ENCODE measurements at regions not wholly inside any gene's neighbourhood (a gene's known extent, or its start where the extent isn't known, plus 50 kb on each side); places are given as distances from the start of the nearest gene placed in this dataset.

DNA sequence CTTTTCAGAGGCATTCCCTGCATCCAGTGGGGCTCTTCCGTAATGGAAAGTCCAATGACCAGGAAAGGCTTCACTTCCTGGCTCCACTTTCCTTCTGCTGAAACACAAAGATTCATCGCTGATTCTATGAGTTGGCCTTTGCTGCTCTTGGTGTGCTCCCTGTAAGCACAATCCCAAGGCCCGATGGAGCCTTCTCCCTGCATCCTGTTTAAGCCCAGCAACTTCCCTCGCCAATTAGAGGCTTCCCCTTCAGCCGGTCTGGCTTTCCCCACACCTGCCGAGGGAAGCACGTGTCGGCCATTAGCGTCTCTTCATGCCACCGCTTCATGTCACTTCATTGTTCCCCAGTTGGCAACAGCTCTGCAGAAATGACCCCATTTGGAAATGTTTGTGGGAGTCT, 693.9 kb downstream of the MED13L start:
- TF ChIP-seq, protein P1, sequence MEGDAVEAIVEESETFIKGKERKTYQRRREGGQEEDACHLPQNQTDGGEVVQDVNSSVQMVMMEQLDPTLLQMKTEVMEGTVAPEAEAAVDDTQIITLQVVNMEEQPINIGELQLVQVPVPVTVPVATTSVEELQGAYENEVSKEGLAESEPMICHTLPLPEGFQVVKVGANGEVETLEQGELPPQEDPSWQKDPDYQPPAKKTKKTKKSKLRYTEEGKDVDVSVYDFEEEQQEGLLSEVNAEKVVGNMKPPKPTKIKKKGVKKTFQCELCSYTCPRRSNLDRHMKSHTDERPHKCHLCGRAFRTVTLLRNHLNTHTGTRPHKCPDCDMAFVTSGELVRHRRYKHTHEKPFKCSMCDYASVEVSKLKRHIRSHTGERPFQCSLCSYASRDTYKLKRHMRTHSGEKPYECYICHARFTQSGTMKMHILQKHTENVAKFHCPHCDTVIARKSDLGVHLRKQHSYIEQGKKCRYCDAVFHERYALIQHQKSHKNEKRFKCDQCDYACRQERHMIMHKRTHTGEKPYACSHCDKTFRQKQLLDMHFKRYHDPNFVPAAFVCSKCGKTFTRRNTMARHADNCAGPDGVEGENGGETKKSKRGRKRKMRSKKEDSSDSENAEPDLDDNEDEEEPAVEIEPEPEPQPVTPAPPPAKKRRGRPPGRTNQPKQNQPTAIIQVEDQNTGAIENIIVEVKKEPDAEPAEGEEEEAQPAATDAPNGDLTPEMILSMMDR (IDR thresholded peaks at IDR 0.05; ENCODE audit: extremely low read depth in 1 of 2, insufficient read depth in 1 of 2, low read depth in 1 of 2, low read length in 2 of 2): no peak
- TF ChIP-seq, protein P2, sequence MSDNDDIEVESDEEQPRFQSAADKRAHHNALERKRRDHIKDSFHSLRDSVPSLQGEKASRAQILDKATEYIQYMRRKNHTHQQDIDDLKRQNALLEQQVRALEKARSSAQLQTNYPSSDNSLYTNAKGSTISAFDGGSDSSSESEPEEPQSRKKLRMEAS (IDR thresholded peaks at IDR 0.05; ENCODE audit: insufficient read depth, insufficient read length): no peak
- no peak for TF ChIP-seq POLR2A (IDR thresholded peaks at IDR 0.05; ENCODE audit: low read depth, low read length)

Measured in endothelial cell of umbilical vein (primary cell).